C4-2B (cell line): ENCODE measurements at regions not wholly inside any gene's neighbourhood (a gene's known extent, or its start where the extent isn't known, plus 50 kb on each side); places are given as distances from the start of the nearest gene placed in this dataset.

Source experiments
- ZFX ChIP-seq: fragments of 450-650 bp; IDR thresholded peaks from 2 replicates; pipeline ENCODE4 v1.6.1; 2017
- TF ChIP-seq, protein P1 (sequence below): fragments of 450-650 bp; conservative IDR thresholded peaks from 2 replicates; pipeline ENCODE4 v1.5.1; 2017; ENCODE audit warnings: mild to moderate bottlenecking

- TF ChIP-seq, protein P1, sequence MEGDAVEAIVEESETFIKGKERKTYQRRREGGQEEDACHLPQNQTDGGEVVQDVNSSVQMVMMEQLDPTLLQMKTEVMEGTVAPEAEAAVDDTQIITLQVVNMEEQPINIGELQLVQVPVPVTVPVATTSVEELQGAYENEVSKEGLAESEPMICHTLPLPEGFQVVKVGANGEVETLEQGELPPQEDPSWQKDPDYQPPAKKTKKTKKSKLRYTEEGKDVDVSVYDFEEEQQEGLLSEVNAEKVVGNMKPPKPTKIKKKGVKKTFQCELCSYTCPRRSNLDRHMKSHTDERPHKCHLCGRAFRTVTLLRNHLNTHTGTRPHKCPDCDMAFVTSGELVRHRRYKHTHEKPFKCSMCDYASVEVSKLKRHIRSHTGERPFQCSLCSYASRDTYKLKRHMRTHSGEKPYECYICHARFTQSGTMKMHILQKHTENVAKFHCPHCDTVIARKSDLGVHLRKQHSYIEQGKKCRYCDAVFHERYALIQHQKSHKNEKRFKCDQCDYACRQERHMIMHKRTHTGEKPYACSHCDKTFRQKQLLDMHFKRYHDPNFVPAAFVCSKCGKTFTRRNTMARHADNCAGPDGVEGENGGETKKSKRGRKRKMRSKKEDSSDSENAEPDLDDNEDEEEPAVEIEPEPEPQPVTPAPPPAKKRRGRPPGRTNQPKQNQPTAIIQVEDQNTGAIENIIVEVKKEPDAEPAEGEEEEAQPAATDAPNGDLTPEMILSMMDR = no peak
- TF ChIP-seq ZFX = no peak
These were observed 581.8 kb downstream of the PLPP3 start for GRCh38 chr1:55997536-55997935.
